ENCODE measurements at regions not wholly inside any gene's neighbourhood (a gene's known extent, or its start where the extent isn't known, plus 50 kb on each side); places are given as distances from the start of the nearest gene placed in this dataset.

DNA sequence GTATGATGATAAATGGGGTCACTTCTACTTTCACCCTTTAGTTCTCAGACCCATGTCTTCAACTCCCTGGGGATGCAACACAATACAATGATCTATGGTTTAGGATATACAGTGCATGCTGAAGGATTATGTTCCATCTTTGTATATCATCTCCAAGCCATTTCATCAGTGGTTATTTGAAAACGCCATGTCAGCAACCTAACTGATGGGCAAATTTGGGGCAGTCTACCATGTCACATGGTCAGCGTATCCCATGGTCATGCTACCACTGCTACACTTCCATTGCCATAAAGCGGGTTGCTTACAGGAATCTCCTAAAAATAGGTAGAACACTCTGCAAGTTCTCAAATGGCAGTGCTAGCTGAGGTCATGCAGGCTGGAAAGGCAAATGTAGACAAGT lies 236.5 kb upstream of the ISX start:
- TF ChIP-seq, protein P1, sequence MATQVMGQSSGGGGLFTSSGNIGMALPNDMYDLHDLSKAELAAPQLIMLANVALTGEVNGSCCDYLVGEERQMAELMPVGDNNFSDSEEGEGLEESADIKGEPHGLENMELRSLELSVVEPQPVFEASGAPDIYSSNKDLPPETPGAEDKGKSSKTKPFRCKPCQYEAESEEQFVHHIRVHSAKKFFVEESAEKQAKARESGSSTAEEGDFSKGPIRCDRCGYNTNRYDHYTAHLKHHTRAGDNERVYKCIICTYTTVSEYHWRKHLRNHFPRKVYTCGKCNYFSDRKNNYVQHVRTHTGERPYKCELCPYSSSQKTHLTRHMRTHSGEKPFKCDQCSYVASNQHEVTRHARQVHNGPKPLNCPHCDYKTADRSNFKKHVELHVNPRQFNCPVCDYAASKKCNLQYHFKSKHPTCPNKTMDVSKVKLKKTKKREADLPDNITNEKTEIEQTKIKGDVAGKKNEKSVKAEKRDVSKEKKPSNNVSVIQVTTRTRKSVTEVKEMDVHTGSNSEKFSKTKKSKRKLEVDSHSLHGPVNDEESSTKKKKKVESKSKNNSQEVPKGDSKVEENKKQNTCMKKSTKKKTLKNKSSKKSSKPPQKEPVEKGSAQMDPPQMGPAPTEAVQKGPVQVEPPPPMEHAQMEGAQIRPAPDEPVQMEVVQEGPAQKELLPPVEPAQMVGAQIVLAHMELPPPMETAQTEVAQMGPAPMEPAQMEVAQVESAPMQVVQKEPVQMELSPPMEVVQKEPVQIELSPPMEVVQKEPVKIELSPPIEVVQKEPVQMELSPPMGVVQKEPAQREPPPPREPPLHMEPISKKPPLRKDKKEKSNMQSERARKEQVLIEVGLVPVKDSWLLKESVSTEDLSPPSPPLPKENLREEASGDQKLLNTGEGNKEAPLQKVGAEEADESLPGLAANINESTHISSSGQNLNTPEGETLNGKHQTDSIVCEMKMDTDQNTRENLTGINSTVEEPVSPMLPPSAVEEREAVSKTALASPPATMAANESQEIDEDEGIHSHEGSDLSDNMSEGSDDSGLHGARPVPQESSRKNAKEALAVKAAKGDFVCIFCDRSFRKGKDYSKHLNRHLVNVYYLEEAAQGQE (IDR thresholded peaks at IDR 0.05; ENCODE audit: low read depth), result no peak
- TF ChIP-seq POLR2A (IDR thresholded peaks at IDR 0.05; ENCODE audit: borderline replicate concordance, extremely low read depth, insufficient read depth, insufficient read length), result no peak
- TF ChIP-seq, protein P2, sequence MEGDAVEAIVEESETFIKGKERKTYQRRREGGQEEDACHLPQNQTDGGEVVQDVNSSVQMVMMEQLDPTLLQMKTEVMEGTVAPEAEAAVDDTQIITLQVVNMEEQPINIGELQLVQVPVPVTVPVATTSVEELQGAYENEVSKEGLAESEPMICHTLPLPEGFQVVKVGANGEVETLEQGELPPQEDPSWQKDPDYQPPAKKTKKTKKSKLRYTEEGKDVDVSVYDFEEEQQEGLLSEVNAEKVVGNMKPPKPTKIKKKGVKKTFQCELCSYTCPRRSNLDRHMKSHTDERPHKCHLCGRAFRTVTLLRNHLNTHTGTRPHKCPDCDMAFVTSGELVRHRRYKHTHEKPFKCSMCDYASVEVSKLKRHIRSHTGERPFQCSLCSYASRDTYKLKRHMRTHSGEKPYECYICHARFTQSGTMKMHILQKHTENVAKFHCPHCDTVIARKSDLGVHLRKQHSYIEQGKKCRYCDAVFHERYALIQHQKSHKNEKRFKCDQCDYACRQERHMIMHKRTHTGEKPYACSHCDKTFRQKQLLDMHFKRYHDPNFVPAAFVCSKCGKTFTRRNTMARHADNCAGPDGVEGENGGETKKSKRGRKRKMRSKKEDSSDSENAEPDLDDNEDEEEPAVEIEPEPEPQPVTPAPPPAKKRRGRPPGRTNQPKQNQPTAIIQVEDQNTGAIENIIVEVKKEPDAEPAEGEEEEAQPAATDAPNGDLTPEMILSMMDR (IDR thresholded peaks at IDR 0.05 in 2 of 3, conservative IDR thresholded peaks at IDR 0.05 in 1 of 3; ENCODE audit: borderline replicate concordance in 1 of 3, insufficient read depth in 1 of 3, low read depth in 2 of 3, low read length in 2 of 3), result no peak
- no peak for TF ChIP-seq ZNF274 (IDR thresholded peaks at IDR 0.05; ENCODE audit: low read depth, low read length)
- no peak for TF ChIP-seq SIN3A (IDR thresholded peaks at IDR 0.05; ENCODE audit: low read depth)
- TF ChIP-seq ZFX (IDR thresholded peaks at IDR 0.05), result no peak
- no peak for TF ChIP-seq CEBPB (IDR thresholded peaks at IDR 0.05; ENCODE audit: low read depth)
- TF ChIP-seq, protein P3, sequence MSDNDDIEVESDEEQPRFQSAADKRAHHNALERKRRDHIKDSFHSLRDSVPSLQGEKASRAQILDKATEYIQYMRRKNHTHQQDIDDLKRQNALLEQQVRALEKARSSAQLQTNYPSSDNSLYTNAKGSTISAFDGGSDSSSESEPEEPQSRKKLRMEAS (IDR thresholded peaks at IDR 0.05), result no peak
- TF ChIP-seq, protein P4, sequence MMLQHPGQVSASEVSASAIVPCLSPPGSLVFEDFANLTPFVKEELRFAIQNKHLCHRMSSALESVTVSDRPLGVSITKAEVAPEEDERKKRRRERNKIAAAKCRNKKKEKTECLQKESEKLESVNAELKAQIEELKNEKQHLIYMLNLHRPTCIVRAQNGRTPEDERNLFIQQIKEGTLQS (IDR thresholded peaks at IDR 0.05), result no peak
- TF ChIP-seq POLR2AphosphoS5 (IDR thresholded peaks at IDR 0.05; ENCODE audit: low read depth, low read length), result no peak
